ENCODE measurements at regions not wholly inside any gene's neighbourhood (a gene's known extent, or its start where the extent isn't known, plus 50 kb on each side); places are given as distances from the start of the nearest gene placed in this dataset.

DNA sequence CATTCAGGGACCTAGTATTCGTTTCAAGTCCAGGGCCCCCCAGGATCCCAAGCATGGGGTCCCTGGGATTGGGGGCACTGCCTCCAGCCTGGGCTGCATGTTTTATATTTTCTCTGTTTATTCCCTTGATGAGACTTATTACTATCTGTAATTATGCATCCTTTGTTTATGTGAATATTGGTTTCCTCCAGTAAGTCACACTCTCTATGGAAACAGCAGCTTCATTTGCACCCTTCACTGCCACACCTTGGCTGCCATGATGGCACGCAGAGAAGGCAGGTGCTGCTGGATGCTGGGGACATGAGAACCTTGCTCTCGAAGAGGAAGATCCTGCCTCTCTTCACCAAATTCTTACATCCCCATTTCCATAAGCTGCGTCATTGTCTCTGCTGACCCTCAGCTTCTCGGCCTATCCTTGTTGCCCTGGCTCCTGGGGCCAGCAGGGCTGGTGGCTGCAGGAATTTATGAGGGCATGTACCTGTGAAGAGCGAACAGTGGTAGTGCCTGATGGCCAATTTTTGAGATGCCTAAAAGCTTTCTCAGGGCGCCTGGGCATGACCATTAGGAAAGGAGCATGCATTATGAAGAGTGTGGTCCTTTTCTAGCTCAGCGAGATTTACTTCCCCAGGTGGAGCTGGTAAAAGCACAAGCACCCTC, 479.3 kb upstream of the KLF6 start:
- TF ChIP-seq, protein P1, sequence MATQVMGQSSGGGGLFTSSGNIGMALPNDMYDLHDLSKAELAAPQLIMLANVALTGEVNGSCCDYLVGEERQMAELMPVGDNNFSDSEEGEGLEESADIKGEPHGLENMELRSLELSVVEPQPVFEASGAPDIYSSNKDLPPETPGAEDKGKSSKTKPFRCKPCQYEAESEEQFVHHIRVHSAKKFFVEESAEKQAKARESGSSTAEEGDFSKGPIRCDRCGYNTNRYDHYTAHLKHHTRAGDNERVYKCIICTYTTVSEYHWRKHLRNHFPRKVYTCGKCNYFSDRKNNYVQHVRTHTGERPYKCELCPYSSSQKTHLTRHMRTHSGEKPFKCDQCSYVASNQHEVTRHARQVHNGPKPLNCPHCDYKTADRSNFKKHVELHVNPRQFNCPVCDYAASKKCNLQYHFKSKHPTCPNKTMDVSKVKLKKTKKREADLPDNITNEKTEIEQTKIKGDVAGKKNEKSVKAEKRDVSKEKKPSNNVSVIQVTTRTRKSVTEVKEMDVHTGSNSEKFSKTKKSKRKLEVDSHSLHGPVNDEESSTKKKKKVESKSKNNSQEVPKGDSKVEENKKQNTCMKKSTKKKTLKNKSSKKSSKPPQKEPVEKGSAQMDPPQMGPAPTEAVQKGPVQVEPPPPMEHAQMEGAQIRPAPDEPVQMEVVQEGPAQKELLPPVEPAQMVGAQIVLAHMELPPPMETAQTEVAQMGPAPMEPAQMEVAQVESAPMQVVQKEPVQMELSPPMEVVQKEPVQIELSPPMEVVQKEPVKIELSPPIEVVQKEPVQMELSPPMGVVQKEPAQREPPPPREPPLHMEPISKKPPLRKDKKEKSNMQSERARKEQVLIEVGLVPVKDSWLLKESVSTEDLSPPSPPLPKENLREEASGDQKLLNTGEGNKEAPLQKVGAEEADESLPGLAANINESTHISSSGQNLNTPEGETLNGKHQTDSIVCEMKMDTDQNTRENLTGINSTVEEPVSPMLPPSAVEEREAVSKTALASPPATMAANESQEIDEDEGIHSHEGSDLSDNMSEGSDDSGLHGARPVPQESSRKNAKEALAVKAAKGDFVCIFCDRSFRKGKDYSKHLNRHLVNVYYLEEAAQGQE (IDR thresholded peaks at IDR 0.05; ENCODE audit: insufficient replicate concordance, low read depth) = no peak
- TF ChIP-seq, protein P2, sequence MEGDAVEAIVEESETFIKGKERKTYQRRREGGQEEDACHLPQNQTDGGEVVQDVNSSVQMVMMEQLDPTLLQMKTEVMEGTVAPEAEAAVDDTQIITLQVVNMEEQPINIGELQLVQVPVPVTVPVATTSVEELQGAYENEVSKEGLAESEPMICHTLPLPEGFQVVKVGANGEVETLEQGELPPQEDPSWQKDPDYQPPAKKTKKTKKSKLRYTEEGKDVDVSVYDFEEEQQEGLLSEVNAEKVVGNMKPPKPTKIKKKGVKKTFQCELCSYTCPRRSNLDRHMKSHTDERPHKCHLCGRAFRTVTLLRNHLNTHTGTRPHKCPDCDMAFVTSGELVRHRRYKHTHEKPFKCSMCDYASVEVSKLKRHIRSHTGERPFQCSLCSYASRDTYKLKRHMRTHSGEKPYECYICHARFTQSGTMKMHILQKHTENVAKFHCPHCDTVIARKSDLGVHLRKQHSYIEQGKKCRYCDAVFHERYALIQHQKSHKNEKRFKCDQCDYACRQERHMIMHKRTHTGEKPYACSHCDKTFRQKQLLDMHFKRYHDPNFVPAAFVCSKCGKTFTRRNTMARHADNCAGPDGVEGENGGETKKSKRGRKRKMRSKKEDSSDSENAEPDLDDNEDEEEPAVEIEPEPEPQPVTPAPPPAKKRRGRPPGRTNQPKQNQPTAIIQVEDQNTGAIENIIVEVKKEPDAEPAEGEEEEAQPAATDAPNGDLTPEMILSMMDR (IDR thresholded peaks at IDR 0.05; ENCODE audit: insufficient read depth, low read length) = no peak
- TF ChIP-seq GABPA (IDR thresholded peaks at IDR 0.05; ENCODE audit: low read depth) = no peak
